ENCODE measurements at regions not wholly inside any gene's neighbourhood (a gene's known extent, or its start where the extent isn't known, plus 50 kb on each side); places are given as distances from the start of the nearest gene placed in this dataset.
"Not testable (repeated sequence)": the region's sequence is repeated elsewhere in the genome, so short reads cannot be mapped to it uniquely, and the experiment has no call there.

GRCh38 chr3:176623468-176624150 is 573.7 kb downstream of the TBL1XR1 start:
- no peaks in the 10 kb centered on the region for H3K27me3 Mint-ChIP-seq (ENCODE audit: low read depth)
- no peak for DNase-seq (ENCODE audit: low read depth, low spot score)
- H3K27ac Mint-ChIP-seq (ENCODE audit: unreplicated experiment): peak overlapping the region; percentile 73
- H3K4me1 Mint-ChIP-seq: no peaks in the 10 kb centered on the region
- no peak overlapping the region for H3K4me3 Mint-ChIP-seq
- no peak for TF ChIP-seq CTCF (conservative IDR thresholded peaks at IDR 0.05)
- H3K9me3 Mint-ChIP-seq: no peaks in the 10 kb centered on the region
- no peaks in the 10 kb centered on the region for H3K36me3 Mint-ChIP-seq (ENCODE audit: low read depth)

- no peak for TF ChIP-seq CTCF (conservative IDR thresholded peaks at IDR 0.05)
- DNase-seq (ENCODE audit: low read depth, low spot score): no peak
- Mint-ChIP-seq H3K4me3 (no peak overlapping the region), H3K9me3 (peaks cover 3% of the 10 kb centered on the region), H3K27ac (ENCODE audit: unreplicated experiment) (no peak overlapping the region), H3K36me3 (ENCODE audit: low read depth) (peaks cover 2% of the 10 kb centered on the region), H3K27me3 (ENCODE audit: low read depth) (no peaks in the 10 kb centered on the region), H3K4me1 (no peaks in the 10 kb centered on the region)
Observed at GRCh38 chr3:176619833-176620232, 577.4 kb downstream of the TBL1XR1 start.

GRCh38 chr3:176615826-176616225 is 581.5 kb downstream of the TBL1XR1 start:
- Mint-ChIP-seq H3K4me1 (no peaks in the 10 kb centered on the region), H3K4me3 (no peak overlapping the region), H3K9me3 (peaks cover 3% of the 10 kb centered on the region), H3K27me3 (ENCODE audit: low read depth) (no peaks in the 10 kb centered on the region), H3K27ac (ENCODE audit: unreplicated experiment) (no peak overlapping the region), H3K36me3 (ENCODE audit: low read depth) (peaks cover 2% of the 10 kb centered on the region)
- no peak for DNase-seq (ENCODE audit: low read depth, low spot score)
- TF ChIP-seq CTCF (conservative IDR thresholded peaks at IDR 0.05): no peak

GRCh38 chr3:176611703-176612102 is 585.6 kb downstream of the TBL1XR1 start:
- Mint-ChIP-seq H3K4me1 (no peaks in the 10 kb centered on the region), H3K27me3 (ENCODE audit: low read depth) (no peaks in the 10 kb centered on the region), H3K36me3 (ENCODE audit: low read depth) (no peaks in the 10 kb centered on the region), H3K4me3 (no peak overlapping the region), H3K9me3 (no peaks in the 10 kb centered on the region), H3K27ac (ENCODE audit: unreplicated experiment) (no peak overlapping the region)
- no peak for DNase-seq (ENCODE audit: low read depth, low spot score)
- TF ChIP-seq CTCF (conservative IDR thresholded peaks at IDR 0.05): no peak

- no peak for DNase-seq (ENCODE audit: low read depth, low spot score)
- H3K9me3 Mint-ChIP-seq: no peaks in the 10 kb centered on the region
- no peaks in the 10 kb centered on the region for H3K4me1 Mint-ChIP-seq
- H3K27me3 Mint-ChIP-seq (ENCODE audit: low read depth): no peaks in the 10 kb centered on the region
- no peaks in the 10 kb centered on the region for H3K36me3 Mint-ChIP-seq (ENCODE audit: low read depth)
- no peak for TF ChIP-seq CTCF (conservative IDR thresholded peaks at IDR 0.05)
- no peak overlapping the region for H3K4me3 Mint-ChIP-seq
- H3K27ac Mint-ChIP-seq (ENCODE audit: unreplicated experiment): no peak overlapping the region
Observed at GRCh38 chr3:176609361-176609760, 587.9 kb downstream of the TBL1XR1 start.

- not testable (repeated sequence) for H3K27me3 Mint-ChIP-seq (ENCODE audit: low read depth); H3K4me1 Mint-ChIP-seq; H3K27ac Mint-ChIP-seq (ENCODE audit: unreplicated experiment); H3K4me3 Mint-ChIP-seq; H3K36me3 Mint-ChIP-seq (ENCODE audit: low read depth); H3K9me3 Mint-ChIP-seq; DNase-seq (ENCODE audit: low read depth, low spot score)
Observed at GRCh38 chr3:176605553-176605952, 591.7 kb downstream of the TBL1XR1 start.

Measured in neural crest cell (in vitro differentiated cells).